GM21447 (cell line): ENCODE measurements at regions not wholly inside any gene's neighbourhood (a gene's known extent, or its start where the extent isn't known, plus 50 kb on each side); places are given as distances from the start of the nearest gene placed in this dataset.
"Not testable (repeated sequence)": the region's sequence is repeated elsewhere in the genome, so short reads cannot be mapped to it uniquely, and the experiment has no call there.

Experiments used
- ATAC-seq: cut with Tn5 transposase; IDR thresholded peaks from one replicate; pipeline ENCODE4 v1.9.1; 2021; ENCODE audit not compliant: unreplicated experiment

DNA sequence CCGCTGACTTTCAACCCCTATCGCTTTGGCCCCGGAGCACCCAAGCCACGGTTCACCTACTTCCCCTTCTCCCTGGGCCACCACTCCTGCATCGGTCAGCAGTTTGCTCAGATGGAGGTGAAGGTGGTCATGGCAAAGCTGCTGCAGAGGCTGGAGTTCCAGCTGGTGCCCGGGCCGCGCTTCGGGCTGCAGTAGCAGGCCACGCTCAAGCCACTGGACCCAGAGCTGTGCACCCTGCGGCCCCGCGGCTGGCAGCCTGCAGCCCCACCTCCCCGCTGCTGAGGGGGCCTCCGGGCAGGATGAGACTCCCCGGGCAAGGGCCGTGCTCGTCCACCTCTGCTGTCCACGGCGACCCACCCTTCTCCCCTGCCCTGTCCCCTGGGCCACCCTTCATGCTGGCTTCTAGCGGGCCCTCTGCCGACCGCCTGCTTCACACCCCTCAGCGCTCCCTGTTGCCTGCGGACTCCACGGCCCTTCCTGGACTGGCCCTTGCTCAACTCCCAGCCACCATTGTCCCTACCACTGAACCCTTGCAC lies 92.2 kb upstream of the TRABD2B start:
- ATAC-seq: no peak

DNA sequence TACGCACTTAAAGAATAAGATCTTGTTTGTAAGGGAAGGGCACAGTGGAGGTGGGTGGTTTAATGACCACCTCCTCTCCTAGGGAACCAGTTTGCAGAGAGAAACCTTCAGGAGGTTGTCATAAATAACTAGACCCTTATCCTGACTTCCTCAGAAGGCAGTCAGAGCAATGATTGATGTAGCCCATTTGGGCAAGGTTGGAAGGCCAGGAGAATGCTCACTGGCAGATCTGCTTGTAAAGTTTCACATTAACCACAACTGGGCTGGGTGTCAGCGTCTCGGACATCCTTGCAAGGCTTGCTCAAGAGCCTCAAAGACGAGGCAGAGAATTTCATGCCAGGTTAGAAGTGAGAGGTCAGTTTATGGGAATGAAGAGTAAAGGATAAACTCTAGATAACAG lies 87.6 kb upstream of the TRABD2B start:
- ATAC-seq: no peak

DNA sequence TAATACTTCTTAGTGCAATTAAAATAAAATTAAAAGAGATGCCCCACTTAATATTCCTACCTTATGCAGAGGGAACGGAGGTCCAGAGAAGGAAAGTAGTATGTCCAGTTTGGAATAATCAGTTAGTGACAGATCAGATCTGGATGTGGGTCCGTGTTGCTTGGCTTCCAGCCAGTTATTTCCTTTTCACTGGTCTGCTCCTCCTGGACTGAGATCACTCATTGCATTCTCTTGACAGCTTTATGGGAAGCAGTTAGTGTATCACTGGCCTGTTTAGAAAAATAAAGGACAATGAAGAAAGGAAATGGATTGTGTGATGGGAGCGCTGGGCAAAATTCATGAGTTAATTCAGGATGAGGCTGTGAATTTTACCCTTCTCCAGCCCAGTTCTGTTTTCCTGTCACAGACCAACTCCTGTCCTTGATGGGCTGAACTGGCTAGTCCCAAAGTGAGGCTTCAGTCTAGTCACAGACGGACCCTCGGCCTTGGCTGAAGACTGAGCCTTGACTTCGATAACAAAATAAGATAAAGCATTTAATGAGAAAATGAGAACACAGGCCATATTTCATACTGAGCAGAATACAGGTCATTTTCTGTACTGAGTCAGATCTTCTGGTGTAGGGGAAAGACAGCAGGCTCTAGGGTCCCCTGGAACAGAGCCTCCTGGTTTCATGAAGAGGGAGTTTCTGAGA lies 85.2 kb upstream of the TRABD2B start:
- no peak for ATAC-seq

DNA sequence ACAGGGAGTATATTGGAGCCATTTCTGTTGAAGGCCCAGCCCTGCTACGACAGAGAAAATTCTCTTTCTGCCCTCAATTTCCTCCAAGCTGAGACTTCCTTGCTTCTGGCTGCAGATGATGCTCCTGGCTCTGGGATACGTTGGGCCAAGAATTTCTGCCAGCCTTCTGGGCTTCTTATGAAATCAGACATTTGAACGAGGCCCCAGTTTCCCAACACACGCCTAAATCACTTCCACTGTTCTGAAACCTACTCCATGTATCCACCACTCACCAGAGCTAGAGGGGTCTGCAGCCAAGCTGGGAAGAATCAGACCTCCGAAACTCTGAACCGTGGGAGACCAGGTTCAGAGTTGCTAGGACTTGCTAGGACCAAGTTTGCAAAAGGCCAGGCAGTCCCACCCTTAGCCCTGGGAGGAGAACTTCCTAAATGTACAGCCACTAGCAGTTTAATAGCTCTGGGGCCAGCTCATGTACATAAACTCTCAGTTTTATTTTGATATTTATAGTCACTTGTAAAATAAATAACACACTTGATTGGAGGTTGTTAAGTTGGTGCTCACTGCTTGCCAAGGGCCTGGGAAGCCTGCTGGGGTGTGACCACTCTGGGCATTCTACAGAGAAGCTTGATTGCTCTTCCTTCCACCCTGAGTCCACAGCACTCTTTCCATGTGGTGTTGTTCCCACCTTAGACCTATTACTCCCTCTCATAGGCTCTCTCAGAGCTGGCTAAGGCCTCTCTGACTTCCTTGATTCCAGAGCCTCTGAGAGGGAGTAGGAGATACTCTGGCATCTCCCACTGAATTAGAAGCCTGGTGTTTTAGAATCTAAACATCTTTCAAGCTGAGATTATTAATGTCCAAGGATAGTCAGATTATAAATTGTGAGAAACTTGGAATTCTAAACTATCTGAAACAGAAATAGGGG lies 83.4 kb upstream of the TRABD2B start:
- ATAC-seq: no peak

DNA sequence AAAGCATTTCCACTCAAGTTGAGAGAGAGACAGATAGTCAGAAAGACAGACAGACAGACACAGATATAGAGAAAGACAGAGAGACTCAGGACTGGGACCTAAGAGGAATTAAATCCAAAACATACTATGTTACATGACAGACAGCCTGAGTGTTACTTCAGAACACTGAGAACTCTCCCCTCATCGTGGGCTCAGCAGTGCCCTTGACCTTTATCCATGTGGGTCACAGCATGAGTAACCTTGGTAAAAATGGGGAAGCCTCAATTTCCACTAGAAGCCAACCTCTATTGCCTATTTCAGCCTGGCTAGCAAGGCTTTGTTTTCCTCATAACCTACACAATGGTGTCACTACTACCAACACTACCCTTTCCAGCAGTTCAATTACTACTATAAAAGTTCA lies 81.9 kb upstream of the TRABD2B start:
- ATAC-seq: no peak

DNA sequence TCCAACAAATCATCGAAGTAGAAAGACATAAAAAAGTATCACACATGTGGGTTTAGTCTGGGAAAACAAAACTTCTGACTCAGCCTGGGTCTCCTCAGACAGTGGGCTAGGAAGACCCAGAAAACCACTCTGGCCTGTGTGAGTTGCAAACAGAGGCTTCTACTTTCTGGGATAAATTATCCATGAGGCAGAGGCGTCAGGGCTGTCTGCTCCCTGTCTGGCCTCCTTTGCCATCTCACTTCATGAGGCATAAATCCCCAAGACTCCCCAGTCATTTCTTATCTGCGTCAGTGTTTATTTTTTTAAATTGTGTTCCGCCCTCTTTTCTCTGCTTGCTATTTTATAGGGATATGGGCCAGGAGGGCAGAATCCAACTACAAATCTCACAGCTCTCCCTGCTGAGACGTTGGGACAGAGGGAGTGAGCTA lies 80.6 kb upstream of the TRABD2B start:
- ATAC-seq: no peak

DNA sequence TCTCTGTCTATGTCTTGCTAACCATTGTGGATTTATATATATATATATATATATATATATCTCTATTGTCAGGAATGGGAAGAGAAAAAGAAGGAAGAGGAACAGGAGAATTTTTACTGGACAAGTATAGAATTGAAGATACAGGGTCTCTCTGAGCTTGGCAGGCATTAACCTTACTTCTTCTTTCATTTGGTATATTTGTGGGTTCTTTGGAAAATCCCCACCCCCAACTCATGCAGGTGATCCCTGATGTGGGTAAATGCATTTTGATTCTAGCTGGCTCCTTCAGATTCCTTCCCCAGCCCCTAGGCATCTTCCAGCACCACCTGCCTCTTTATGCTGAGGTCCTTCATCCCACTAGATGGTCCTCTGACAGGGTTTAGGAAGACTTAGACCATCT lies 78.8 kb upstream of the TRABD2B start:
- ATAC-seq: no peak

DNA sequence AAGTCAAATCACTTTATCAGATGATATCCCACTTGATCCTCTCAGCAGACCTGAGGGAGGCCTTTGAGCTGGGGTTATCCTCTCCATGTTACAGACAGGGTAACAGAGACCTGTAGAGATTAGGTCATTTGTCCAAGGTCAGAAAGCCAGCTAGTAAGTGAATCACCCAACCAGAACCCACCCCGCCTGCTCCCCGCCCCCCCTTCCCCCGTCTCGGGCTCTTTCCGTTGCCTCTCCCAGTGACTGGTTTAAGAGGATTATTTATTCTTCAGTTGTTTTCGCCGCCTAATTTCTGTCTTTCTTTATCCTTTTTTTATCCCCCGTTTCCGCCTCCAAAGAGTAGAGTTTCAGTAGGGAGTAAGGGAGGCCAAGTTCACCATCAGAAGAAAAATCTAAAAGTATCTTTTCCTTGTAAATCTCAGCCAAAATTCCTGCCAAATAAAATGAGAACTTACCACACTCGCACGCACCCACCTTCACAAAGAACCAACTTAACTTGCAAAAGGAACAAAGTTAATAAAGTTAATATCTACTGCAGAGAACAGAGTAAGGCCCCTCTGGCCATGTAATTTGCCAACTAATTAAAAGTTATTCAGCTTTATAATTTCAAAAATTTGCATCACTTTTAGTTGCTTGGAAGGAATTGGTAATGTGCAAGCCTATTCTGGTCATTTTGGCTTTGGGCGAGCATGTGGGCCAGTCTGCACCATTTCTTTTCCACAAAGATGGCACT lies 76.8 kb upstream of the TRABD2B start:
- no peak for ATAC-seq

DNA sequence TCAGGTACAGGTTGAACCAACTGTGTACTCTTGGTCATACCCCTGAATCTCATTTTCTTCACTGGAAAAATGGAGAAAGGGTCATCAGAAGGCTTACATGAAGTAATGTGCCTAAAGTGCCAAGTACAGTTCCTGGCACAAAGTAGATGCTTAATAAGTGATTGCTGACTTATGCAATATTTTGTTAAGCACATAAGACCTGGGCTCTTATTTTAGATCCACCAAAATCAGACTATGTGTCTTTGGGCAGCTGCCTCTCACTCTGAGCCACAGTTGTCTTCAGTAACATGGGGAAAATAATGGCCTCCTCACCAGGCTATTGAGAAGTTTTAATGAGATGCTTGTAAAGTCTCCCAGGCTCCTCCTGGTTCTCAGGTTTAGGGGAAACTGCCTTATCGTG lies 74.3 kb upstream of the TRABD2B start:
- no peak for ATAC-seq

DNA sequence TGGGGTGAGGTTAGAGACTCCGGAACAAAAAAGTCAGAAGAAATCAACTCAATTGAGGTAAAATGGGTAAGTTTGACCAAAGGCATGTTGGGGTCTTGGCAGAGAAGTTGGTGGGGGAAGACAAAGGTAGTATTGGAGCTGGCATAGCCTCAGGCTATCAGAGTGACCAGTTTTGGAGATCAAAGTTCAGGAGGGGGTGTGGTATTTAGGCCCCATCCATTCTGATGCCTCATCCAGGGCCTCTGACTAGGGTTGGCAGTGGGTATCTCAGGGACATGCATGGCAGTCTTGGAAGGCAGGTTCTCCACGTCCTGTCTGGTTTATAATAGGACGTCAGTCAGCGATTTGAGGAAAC lies 73.2 kb upstream of the TRABD2B start:
- ATAC-seq: no peak

DNA sequence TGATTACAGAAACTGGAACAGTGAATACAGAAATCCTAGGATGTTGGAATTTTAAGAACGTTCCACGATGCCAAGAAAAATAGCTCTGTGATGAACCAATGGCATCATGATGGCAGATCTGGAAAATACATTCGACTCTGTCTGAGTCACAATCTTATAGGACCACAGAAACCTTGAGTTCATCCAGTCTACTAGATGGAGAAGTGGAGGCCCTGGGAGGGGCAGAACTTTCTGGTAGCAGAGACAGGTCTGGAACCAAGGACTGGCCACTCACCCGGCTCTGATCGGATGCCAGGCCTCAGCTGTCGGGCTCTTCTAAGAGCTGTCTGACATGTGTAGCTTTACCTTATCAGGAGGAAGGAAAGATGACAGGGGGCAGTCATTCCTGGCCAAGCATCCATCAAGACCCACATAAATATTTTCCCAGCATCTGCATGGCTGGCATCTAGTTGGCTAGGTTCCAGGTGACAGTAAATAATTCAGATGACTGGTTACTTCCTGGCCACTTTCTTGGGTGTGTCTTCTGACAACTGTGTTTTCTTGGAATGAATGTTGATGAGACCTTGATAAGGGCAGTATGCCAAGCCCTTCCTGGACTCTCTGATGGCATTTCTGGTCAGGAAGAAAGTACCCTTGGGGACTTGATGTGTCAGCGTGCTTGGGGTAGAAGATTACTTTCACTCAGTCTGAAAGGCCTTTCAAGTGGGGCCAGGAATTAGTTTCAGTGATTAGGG lies 72.6 kb upstream of the TRABD2B start:
- ATAC-seq: no peak

DNA sequence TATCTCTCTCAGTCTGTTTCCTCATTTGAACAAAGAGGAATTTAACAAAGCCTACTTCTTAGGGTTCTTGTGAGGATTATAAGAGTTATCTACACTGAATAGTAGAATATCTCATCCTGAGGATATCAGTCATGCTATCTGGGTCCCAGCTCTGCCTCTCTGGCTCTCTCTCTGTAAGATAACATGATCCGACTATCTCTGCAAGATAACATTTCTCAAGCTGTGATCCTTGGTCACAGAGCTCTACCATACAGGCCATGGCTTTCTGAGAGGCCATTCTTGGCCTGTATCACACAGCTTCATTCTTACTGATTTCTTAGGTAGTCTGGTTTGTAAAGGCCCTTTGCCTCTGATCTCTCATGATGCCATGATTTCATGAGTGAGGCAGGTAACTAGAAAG lies 71.0 kb upstream of the TRABD2B start:
- no peak for ATAC-seq

DNA sequence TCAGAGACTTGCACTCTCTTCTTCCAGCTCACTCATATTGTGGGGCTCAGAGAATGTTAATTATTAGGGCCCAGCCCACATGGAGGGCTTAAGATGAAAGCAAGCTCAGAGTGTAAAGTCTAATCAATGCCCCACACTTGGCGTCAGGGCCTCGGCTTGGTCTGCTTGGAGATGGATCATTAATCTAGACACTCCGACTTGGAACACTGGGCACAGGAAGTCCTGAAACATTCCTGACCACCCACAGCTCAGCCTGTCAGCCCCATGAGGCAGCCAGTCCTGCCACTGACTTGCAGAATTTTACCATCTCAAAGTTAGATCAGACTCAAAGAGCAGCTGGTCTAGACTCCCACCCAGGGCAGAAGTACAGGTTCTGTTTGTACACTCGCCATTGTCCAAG lies 69.8 kb upstream of the TRABD2B start:
- ATAC-seq: no peak

DNA sequence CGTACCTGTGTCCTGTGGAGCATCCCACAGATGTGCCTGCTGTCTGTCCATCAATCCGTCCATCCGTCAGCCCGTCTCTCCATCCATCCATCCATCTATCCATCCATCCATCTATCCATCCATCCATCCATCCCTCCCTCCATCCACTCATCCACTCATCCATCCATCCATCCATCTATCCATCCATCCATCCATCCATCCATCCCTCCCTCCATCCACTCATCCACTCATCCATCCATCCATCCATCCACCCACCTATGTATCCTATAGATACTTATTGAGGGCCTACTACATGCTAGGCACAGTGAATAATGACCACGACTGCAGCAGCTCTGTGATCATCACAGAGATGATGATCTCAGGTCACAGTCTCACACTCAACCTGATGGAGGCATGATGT lies 67.5 kb upstream of the TRABD2B start:
- ATAC-seq: not testable (repeated sequence)

DNA sequence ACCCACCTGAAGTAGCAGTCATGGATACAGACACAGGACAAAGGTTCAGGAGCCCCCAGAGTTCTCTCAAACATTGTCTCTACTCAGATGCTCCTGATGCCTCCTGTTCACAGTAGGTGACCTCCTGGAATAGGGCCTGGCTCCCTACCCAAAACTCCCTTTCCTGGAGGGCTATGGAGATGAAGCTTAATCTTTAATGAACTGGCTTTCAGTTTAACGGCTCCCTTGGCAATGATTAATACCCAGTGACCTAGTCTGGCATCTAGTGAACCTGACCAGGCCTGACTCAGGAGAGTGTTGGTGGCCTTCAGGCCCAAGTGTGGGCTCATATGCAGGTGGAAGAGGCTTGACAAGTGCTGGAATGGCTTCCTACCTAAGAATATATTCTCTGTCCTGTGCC lies 65.2 kb upstream of the TRABD2B start:
- no peak for ATAC-seq

DNA sequence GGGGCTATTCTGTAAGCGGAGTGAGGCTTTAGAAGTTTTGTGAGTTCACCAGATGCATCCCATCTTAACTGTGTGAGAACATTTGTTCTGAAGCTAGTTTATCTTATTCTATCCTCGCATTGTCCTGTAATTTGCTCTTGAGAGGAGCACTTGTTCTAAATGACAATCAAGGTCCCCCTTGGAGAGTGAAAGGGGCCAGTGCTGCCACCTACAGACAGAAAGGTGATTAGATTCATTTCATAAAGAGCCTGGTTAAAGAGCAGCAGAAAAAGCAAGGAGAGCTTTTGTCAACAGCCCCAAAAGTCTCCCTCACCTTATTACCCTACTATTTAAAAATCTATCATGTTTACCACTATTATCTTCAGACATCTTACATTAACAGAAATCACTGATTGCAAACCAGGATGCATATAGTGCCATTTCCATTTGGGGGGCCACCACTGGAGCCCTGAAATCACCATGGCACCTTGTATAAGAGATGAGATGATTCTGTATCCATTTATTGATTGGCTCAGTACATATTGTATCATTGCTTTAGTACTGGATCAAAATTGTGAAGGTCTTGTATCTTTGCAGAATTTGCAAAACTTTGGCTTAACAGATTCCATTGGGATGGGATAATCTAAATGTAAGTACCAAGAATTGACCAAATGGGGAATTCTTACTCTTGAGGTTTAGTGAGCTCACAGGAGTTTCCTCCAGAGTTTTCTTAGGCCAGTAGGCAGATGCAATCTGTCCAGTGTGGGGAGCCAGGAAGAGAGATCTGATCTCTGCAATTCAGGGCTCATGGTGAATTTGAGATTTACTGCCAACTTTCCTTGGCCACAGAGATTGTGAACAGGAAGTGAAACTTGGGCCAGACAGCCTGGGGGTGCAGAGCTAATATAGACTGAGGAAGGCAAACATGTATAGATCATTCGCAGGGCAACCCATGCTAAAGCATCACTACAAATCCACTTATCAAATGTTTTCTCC lies 64.3 kb upstream of the TRABD2B start:
- ATAC-seq: peak; percentile 77

DNA sequence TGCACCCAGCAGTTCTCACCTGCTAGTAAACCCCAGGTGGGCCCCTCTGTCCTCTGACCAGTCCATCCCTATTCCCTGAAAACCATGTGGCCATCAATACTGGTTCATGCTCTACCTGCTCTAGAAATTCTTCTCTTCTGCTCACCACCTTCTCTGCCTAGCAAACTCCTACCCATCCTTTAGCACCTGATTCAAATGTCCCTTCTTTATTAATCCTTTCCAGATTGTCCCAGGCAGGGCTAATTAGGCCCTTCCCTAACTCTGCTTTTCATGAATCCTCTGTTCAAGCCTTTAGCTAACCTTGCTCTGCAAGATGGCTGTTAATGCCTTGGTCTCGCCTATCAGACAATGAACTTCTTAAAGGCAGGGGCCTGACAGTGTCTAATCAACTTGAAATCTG lies 62.1 kb upstream of the TRABD2B start:
- ATAC-seq: no peak

DNA sequence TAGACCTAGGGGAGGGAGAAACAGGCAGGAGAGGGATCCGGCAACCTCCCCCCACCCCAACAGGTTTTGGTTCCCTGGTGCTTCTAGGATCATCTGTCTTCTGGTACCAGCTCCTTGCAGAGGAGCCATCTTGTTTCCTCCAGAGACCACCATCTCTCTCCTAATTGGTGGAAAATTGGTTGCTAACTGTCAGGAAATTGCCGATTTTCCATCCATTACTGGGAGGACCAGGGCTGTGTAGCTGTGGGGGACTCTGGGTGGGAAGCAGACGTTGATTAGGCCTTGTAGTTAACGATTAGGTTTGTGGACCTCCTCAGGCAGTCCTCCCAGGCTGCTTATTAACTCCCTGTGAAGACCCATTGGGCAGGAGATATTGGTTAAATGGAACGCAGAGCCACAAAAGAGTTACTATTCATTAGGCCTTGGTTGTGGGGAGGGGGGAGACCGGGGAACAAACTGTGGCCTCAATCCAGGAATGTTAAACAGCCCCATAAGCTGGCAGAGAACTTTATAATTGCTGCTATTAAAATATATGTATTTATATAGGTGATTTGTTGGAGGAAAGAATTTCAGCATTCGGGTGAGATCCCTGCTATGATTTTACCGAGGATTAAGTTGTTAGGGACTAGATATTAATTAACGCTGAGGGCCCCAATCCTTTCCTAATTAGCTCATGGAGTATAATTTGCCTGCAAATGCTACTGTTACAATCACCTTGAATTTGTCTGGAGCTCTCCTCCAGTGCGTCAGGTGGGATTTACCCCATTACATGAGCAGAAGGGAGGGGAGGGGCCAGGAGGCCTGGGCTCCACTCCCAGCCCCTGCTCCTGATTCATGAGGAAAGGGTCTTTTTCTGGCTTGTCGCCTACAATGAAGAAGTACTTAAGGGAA lies 61.2 kb upstream of the TRABD2B start:
- ATAC-seq: no peak

DNA sequence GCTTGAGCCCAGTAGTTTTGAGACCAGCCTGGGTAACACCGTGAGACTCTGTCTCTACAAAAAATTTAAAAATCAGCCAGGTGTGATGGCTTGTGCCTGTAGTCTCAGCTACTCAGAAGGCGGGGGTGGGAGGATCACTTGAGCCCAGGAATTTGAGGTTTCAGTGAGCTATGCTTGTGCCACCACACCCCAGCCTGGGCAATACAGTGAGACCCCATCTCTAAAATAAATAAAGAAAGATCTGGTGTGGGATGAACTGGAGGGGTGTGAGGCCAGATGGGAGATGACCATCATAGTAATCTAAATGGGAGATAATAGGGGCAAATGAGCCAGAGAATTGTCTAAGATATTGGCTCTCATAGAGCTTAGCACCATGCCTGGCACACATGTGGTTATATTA lies 60.1 kb upstream of the TRABD2B start:
- ATAC-seq: no peak
